ENCODE measurements at regions not wholly inside any gene's neighbourhood (a gene's known extent, or its start where the extent isn't known, plus 50 kb on each side); places are given as distances from the start of the nearest gene placed in this dataset.

- TF ChIP-seq MAX (IDR thresholded peaks at IDR 0.05; ENCODE audit: insufficient read depth, insufficient read length): no peak
- no peak for TF ChIP-seq GATA2 (IDR thresholded peaks at IDR 0.05; ENCODE audit: insufficient read depth, insufficient read length, low read depth, low read length)
- TF ChIP-seq POLR2A (IDR thresholded peaks at IDR 0.05; ENCODE audit: low read depth, low read length): no peak
- CTCF ChIA-PET: no interaction called here
- H3K4me1 ChIP-seq (ENCODE audit: control insufficient read depth, extremely low read depth, insufficient read depth, low read length): no peaks in the 10 kb centered on the region
These were observed 390.4 kb upstream of the VRK2 start for GRCh38 chr2:57656198-57656597.

GRCh38 chr2:57669570-57669969, 377.0 kb upstream of the VRK2 start:
- no peak for FAIRE-seq
- no peaks in the 10 kb centered on the region for H3K9me3 ChIP-seq (replicated peaks; ENCODE audit: control insufficient read depth, insufficient read depth, low read length)
- CTCF ChIA-PET: no interaction called here
- H3K79me2 ChIP-seq (ENCODE audit: control insufficient read depth, insufficient read depth, low read length): no peaks in the 10 kb centered on the region
- H4K20me1 ChIP-seq (replicated peaks; ENCODE audit: control insufficient read depth, extremely low read depth, insufficient read depth, low read length): no peaks in the 10 kb centered on the region
- dilution Hi-C loops (cut with MboI; ENCODE audit: extremely low pct_ligation_motif_present, low sequenced_read_pairs): no loop called here
- intact Hi-C loops (cut with micrococcal nuclease): no loop called here
- no peak for DNase-seq (ENCODE audit: low read depth, low spot score)
- POLR2A ChIA-PET: no interaction called here
- H3K27ac ChIP-seq (ENCODE audit: insufficient read depth, low read depth, low read length): no peak overlapping the region
- H3K9me1 ChIP-seq (replicated peaks; ENCODE audit: control insufficient read depth, extremely low read depth, insufficient read depth, low read length): no peaks in the 10 kb centered on the region
- no peak for TF ChIP-seq CTCF (IDR thresholded peaks at IDR 0.05; ENCODE audit: extremely low read depth in 1 of 2, insufficient read depth in 1 of 2, low read depth in 1 of 2, low read length in 2 of 2)
- TF ChIP-seq POLR2A (IDR thresholded peaks at IDR 0.05; ENCODE audit: low read depth, low read length): no peak
- no peaks in the 10 kb centered on the region for H3K27me3 ChIP-seq (ENCODE audit: control insufficient read depth in 2 of 2, insufficient read depth in 2 of 2, low read length in 2 of 2)
- no peaks in the 10 kb centered on the region for H3K4me1 ChIP-seq (ENCODE audit: control insufficient read depth, extremely low read depth, insufficient read depth, low read length)
- H3K4me3 ChIP-seq (replicated peaks in 1 of 3; ENCODE audit: insufficient read depth in 1 of 3, low read depth in 1 of 3, low read length in 3 of 3): no peak overlapping the region
- no peak overlapping the region for H3K4me2 ChIP-seq (ENCODE audit: insufficient read depth, low read length)
- no peaks in the 10 kb centered on the region for H3K36me3 ChIP-seq (ENCODE audit: control insufficient read depth in 2 of 2, extremely low read depth in 1 of 2, insufficient read depth in 2 of 2, low read length in 2 of 2)
- no TSS peak for BruUV-seq (replicated peaks)
- no peak overlapping the region for H3K9ac ChIP-seq (replicated peaks; ENCODE audit: extremely low read depth, insufficient read depth, low read length)
- no peak overlapping the region for H2AFZ ChIP-seq (ENCODE audit: low read depth, low read length)

More at GRCh38 chr2:57656198-57656597, 390.4 kb upstream of the VRK2 start:
- no peak overlapping the region for H2AFZ ChIP-seq (ENCODE audit: low read depth, low read length)
- H3K4me2 ChIP-seq (ENCODE audit: insufficient read depth, low read length): no peak overlapping the region
- DNase-seq (ENCODE audit: low read depth, low spot score) (no peak), FAIRE-seq (no peak)
- H3K36me3 ChIP-seq (ENCODE audit: control insufficient read depth in 2 of 2, extremely low read depth in 1 of 2, insufficient read depth in 2 of 2, low read length in 2 of 2): no peaks in the 10 kb centered on the region
- no peaks in the 10 kb centered on the region for H3K79me2 ChIP-seq (ENCODE audit: control insufficient read depth, insufficient read depth, low read length)
- H4K20me1 ChIP-seq (replicated peaks; ENCODE audit: control insufficient read depth, extremely low read depth, insufficient read depth, low read length): no peaks in the 10 kb centered on the region
- H3K27me3 ChIP-seq (ENCODE audit: control insufficient read depth in 2 of 2, insufficient read depth in 2 of 2, low read length in 2 of 2): no peaks in the 10 kb centered on the region
- dilution Hi-C loops (cut with MboI; ENCODE audit: extremely low pct_ligation_motif_present, low sequenced_read_pairs): no loop called here
- intact Hi-C loops (cut with micrococcal nuclease): no loop called here
- no peak overlapping the region for H3K9ac ChIP-seq (replicated peaks; ENCODE audit: extremely low read depth, insufficient read depth, low read length)
- POLR2A ChIA-PET: no interaction called here
- no peak overlapping the region for H3K27ac ChIP-seq (ENCODE audit: insufficient read depth, low read depth, low read length)
- H3K9me1 ChIP-seq (replicated peaks; ENCODE audit: control insufficient read depth, extremely low read depth, insufficient read depth, low read length): no peaks in the 10 kb centered on the region
- BruUV-seq (replicated peaks): no TSS peak
- H3K4me3 ChIP-seq (replicated peaks in 1 of 3; ENCODE audit: insufficient read depth in 1 of 3, low read depth in 1 of 3, low read length in 3 of 3): no peak overlapping the region
- H3K9me3 ChIP-seq (replicated peaks; ENCODE audit: control insufficient read depth, insufficient read depth, low read length): peaks cover 2% of the 10 kb centered on the region

Data from endothelial cell of umbilical vein (primary cell).